ENCODE measurements at regions not wholly inside any gene's neighbourhood (a gene's known extent, or its start where the extent isn't known, plus 50 kb on each side); places are given as distances from the start of the nearest gene placed in this dataset.

DNA sequence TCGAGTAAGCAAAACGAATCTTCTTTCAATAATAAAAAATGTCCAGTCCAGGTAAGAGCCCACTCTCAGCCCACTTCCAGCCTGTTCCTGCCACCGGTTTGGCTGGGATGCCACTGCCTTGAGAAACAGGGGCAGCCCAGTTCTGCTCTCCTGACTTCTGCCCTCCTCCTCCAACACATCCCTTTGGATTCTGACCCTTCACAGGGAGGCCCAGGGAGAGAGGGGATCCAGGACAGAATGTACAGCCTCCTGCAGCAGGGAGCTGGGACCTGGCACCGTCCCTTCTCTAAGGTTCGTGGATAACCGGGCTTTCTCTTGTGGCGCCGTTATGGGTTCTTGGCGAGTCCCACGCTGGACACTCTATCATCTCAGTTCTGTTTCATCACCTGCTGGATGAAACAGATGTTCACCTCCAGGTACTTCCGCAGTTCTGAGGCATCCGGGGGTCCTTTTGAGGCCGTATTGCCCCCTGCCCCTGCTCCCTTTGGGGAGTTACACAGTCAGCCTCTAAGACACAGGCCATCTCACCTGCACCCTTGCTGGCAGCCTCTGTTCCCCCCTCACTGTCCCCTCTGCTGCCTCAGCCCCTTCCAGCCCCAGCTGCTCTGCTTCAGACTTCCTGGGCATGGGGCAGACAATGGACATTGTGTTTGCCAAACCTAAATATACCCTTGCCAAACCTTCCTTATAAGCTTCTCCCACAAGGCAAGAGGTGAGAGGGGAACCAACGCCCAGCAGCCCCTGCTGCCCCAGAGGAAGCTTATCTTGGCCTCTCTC, 203.8 kb upstream of the ZMIZ1 start:
- TF ChIP-seq CTCF (IDR thresholded peaks at IDR 0.05; ENCODE audit: low read length) = no peak
- TF ChIP-seq EZH2 (IDR thresholded peaks at IDR 0.05; ENCODE audit: borderline replicate concordance, low read length) = no peak
